GM12878 (cell line): ENCODE measurements at regions not wholly inside any gene's neighbourhood (a gene's known extent, or its start where the extent isn't known, plus 50 kb on each side); places are given as distances from the start of the nearest gene placed in this dataset.
A peak's percentile ranks its signal among the peaks of the same experiment; 100 is the strongest.

ENCODE experiments used
- ATAC-seq: fragments of 200-7000 bp; cut with Tn5 transposase; 3 replicates; pipeline ENCODE4 v1.9.1; 2020; ENCODE audit warnings: mild to moderate bottlenecking, moderate library complexity
- BruUV-seq: library from RNA; stranded (reverse); fragments of 400-500 nt; replicated peaks from 2 replicates; lab custom pipeline; 2021; lab: Mats Ljungman, UMichigan
- CTCF ChIA-PET: fragments of 300-600 bp; sonication (Branson Sonifier 250); formaldehyde crosslinking; extraction: SDS; loops from one replicate; lab custom pipeline; 2021; ENCODE audit warnings: inconsistent platforms; lab: Yijun Ruan, JAX
- POLR2A ChIA-PET: fragments of 350-600 bp; formaldehyde crosslinking; extraction: SDS; loops from one replicate; lab custom pipeline; 2021; ENCODE audit warnings: inconsistent platforms; lab: Charles Lee
- RAD21 ChIA-PET: fragments of 300-600 bp; sonication (Branson Sonifier 250); formaldehyde crosslinking; loops from one replicate; lab custom pipeline; 2023; ENCODE audit warnings: antibody characterized with exemption; ENCODE audit not compliant: unreplicated experiment; lab: Charles Lee
- SMC1A ChIA-PET: fragments of 300-600 bp; sonication (Branson Sonifier 250); formaldehyde crosslinking; loops from one replicate; lab custom pipeline; 2023; ENCODE audit not compliant: unreplicated experiment, uncharacterized antibody; lab: Charles Lee
- DNase-seq: peaks from one replicate; pipeline ENCODE4 v3.0.0-alpha.2; 2011; ENCODE audit warnings: low read depth, low spot score
- FAIRE-seq: peaks from 3 replicates; lab custom pipeline; 2011; peaks lifted over from hg19 to GRCh38; lab: Jason Lieb, UNC
- H2AFZ ChIP-seq: 2 replicates; pipeline ENCODE4 v1.6.0; 2011; ENCODE audit warnings: low read depth, low read length, control low read depth; ENCODE audit not compliant: control insufficient read depth
- H3K27ac ChIP-seq: 2 replicates; pipeline ENCODE4 v1.5.1; 2011; ENCODE audit warnings: control low read depth; ENCODE audit not compliant: control insufficient read depth, insufficient read depth
- H3K27me3 ChIP-seq, 2 experiments: replicated peaks in 1 of 2; 2 replicates each; pipeline versions ENCODE4 v1.6.0 to v1.6.1; 2011; ENCODE audit warnings: low read length in 1 of 2; ENCODE audit not compliant: control insufficient read depth in 2 of 2, insufficient read depth in 2 of 2
- H3K36me3 ChIP-seq, 2 experiments: 2 replicates each; pipeline ENCODE4 v1.5.1; 2011; ENCODE audit warnings: low read length in 1 of 2; ENCODE audit not compliant: control insufficient read depth in 2 of 2, insufficient read depth in 2 of 2
- H3K4me1 ChIP-seq: 2 replicates; pipeline ENCODE4 v1.6.1; 2011; ENCODE audit warnings: mild to moderate bottlenecking, low read length, moderate library complexity, mixed read lengths; ENCODE audit not compliant: control insufficient read depth, insufficient read depth
- H3K4me2 ChIP-seq: 2 replicates; pipeline ENCODE4 v1.6.0; 2011; ENCODE audit warnings: control low read depth; ENCODE audit not compliant: control insufficient read depth, insufficient read depth
- H3K4me3 ChIP-seq: fragments of 200-600 bp; sonication (generic); 2 replicates; pipeline ENCODE4 v1.5.1; 2016
- H3K79me2 ChIP-seq: 2 replicates; pipeline ENCODE4 v1.6.0; 2011; ENCODE audit warnings: low read length; ENCODE audit not compliant: control insufficient read depth, insufficient read depth
- H3K9ac ChIP-seq: 2 replicates; pipeline ENCODE4 v1.8.0; 2011; ENCODE audit warnings: low read length, control low read depth, mixed read lengths; ENCODE audit not compliant: control insufficient read depth, insufficient read depth
- H3K9me3 ChIP-seq: replicated peaks from 3 replicates; pipeline ENCODE4 v1.5.1; 2011; ENCODE audit warnings: mild to moderate bottlenecking, low read length; ENCODE audit not compliant: control insufficient read depth, insufficient read depth
- H4K20me1 ChIP-seq: 2 replicates; pipeline ENCODE4 v1.6.0; 2011; ENCODE audit not compliant: control insufficient read depth, insufficient read depth
- BMI1 ChIP-seq: fragments of 450-650 bp; IDR thresholded peaks from 2 replicates; pipeline ENCODE4 v1.6.1; 2016; ENCODE audit warnings: mild to moderate bottlenecking, moderate library complexity, borderline replicate concordance
- CHD1 ChIP-seq: IDR thresholded peaks from 2 replicates; pipeline ENCODE4 v1.6.1; 2012; ENCODE audit warnings: low read depth, low read length, improper control_type of control experiment
- NFXL1 ChIP-seq: fragments of 450-650 bp; IDR thresholded peaks from 2 replicates; pipeline ENCODE4 v1.6.1; 2017; ENCODE audit warnings: antibody characterized with exemption, mild to moderate bottlenecking, borderline replicate concordance
- TBL1XR1 ChIP-seq: IDR thresholded peaks from 2 replicates; pipeline ENCODE4 v1.6.1; 2012; ENCODE audit warnings: low read depth, low read length, improper control_type of control experiment
- in situ Hi-C: fragments of 300-500 bp; cut with MboI; formaldehyde crosslinking; loops from 9 replicates; pipeline ENCODE4 v1.14.3; 2018; ENCODE audit warnings: mixed read lengths
- intact Hi-C: fragments of 100-400 bp; cut with micrococcal nuclease; formaldehyde crosslinking; loops from one replicate; pipeline ENCODE4 v1.14.2; 2022; ENCODE audit not compliant: unreplicated experiment
- TF ChIP-seq, protein P1 (sequence below): fragments of 450-650 bp; formaldehyde crosslinking; IDR thresholded peaks from 2 replicates; pipeline ENCODE4 v1.4.0; 2020; ENCODE audit warnings: mild to moderate bottlenecking, moderate library complexity

DNA sequence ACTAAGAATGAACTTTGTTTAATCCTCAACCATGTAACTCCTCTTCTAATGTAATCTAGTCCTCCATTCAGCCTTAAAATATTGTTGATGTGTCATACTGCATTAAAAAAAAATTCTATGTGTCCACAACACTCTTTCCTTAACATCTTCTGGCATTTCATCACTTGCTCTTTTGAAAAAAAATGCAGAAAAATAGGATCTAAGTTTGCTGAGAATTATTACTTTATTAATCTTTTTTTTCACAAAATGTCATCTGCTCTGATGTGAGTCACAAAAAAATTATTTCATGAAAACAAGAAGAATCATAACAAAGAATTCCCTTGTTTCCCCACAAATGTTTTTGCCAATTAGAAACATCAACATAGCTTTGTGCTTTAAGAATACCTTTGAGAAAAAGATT lies 410.1 kb upstream of the MGAT4C start (continued):
- TF ChIP-seq BMI1: no peak
- no peak for TF ChIP-seq TBL1XR1

DNA sequence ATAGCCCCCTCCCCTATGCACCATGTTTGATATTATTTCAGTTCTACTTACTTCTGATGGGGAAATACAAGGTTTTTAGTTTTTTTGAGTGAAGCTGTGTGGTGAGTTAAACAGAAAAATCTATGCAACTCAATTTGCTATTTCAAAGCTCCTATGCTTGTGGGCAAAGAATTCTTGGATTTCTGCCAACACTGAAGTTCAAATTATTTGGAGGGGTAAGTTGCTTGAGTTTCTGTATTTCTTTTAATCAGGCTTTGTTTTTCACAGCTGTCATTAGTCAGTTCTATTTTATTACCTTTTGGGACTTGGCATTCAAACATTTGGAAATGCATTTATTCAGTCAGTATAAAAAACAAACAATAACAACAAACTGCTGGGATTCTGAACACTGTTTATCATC lies 407.5 kb upstream of the MGAT4C start:
- POLR2A ChIA-PET: no interaction called here
- ATAC-seq (no peak), DNase-seq (no peak), FAIRE-seq (no peak)
- intact Hi-C loops (no loop called here), in situ Hi-C loops (no loop called here)
- Histone ChIP-seq H3K4me1 (no peaks in the 10 kb centered on the region), H3K36me3 (no peaks in the 10 kb centered on the region), H3K27ac (no peak overlapping the region), H3K9me3 (no peaks in the 10 kb centered on the region), H3K4me3 (no peak overlapping the region), H4K20me1 (no peaks in the 10 kb centered on the region), H3K79me2 (no peaks in the 10 kb centered on the region), H3K27me3 (no peaks in the 10 kb centered on the region), H3K4me2 (no peak overlapping the region), H3K9ac (no peak overlapping the region), H2AFZ (peak overlapping the region; percentile 3)
- SMC1A ChIA-PET: no interaction called here
- TF ChIP-seq CHD1 (no peak), NFXL1 (no peak)
- TF ChIP-seq, protein P1, sequence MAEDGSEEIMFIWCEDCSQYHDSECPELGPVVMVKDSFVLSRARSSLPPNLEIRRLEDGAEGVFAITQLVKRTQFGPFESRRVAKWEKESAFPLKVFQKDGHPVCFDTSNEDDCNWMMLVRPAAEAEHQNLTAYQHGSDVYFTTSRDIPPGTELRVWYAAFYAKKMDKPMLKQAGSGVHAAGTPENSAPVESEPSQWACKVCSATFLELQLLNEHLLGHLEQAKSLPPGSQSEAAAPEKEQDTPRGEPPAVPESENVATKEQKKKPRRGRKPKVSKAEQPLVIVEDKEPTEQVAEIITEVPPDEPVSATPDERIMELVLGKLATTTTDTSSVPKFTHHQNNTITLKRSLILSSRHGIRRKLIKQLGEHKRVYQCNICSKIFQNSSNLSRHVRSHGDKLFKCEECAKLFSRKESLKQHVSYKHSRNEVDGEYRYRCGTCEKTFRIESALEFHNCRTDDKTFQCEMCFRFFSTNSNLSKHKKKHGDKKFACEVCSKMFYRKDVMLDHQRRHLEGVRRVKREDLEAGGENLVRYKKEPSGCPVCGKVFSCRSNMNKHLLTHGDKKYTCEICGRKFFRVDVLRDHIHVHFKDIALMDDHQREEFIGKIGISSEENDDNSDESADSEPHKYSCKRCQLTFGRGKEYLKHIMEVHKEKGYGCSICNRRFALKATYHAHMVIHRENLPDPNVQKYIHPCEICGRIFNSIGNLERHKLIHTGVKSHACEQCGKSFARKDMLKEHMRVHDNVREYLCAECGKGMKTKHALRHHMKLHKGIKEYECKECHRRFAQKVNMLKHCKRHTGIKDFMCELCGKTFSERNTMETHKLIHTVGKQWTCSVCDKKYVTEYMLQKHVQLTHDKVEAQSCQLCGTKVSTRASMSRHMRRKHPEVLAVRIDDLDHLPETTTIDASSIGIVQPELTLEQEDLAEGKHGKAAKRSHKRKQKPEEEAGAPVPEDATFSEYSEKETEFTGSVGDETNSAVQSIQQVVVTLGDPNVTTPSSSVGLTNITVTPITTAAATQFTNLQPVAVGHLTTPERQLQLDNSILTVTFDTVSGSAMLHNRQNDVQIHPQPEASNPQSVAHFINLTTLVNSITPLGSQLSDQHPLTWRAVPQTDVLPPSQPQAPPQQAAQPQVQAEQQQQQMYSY (CRISPR knock-in tag): no peak
- BruUV-seq: no TSS peak
- RAD21 ChIA-PET: no interaction called here
- CTCF ChIA-PET: interaction anchor here (1.1 kb wide), 1 partner anchor 30 kb away, joined by 4 read pairs; no protein-coding TSS in a partner anchor
